ENCODE measurements at regions not wholly inside any gene's neighbourhood (a gene's known extent, or its start where the extent isn't known, plus 50 kb on each side); places are given as distances from the start of the nearest gene placed in this dataset.

DNA sequence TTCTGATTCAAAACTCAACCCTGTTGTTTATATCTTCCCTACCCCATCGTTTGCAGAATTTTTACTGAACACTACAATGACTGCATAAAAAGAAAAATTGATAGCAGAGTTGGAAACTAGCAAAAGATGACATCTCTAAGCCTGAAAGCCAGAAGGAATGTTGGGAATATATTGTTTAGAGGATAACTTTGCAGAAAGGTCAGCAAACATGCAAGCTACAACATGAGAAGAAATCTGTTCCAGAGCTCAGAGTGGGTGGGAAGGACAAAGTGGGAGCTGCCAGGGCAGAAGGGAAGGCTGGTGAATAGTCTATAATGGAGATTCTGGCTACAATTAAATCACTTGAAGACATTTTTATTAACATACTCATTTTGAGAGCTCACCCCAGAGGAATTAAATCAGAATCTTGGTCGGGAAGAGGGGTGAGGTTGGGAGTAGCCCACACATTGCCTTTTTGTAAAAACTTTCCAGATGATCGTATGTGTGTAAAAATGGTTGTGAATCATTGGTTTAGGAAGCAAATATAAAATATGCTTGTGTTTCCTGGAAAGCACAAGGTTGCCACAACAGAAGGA lies 574.8 kb downstream of the FLRT2 start:
- TF ChIP-seq, protein P1, sequence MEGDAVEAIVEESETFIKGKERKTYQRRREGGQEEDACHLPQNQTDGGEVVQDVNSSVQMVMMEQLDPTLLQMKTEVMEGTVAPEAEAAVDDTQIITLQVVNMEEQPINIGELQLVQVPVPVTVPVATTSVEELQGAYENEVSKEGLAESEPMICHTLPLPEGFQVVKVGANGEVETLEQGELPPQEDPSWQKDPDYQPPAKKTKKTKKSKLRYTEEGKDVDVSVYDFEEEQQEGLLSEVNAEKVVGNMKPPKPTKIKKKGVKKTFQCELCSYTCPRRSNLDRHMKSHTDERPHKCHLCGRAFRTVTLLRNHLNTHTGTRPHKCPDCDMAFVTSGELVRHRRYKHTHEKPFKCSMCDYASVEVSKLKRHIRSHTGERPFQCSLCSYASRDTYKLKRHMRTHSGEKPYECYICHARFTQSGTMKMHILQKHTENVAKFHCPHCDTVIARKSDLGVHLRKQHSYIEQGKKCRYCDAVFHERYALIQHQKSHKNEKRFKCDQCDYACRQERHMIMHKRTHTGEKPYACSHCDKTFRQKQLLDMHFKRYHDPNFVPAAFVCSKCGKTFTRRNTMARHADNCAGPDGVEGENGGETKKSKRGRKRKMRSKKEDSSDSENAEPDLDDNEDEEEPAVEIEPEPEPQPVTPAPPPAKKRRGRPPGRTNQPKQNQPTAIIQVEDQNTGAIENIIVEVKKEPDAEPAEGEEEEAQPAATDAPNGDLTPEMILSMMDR (IDR thresholded peaks at IDR 0.05) = no peak
- TF ChIP-seq POLR2AphosphoS5 (IDR thresholded peaks at IDR 0.05) (no peak), POLR2A (IDR thresholded peaks at IDR 0.05) (no peak)

Measured in breast epithelium (tissue), 3 donors.